ENCODE measurements at regions not wholly inside any gene's neighbourhood (a gene's known extent, or its start where the extent isn't known, plus 50 kb on each side); places are given as distances from the start of the nearest gene placed in this dataset.

GRCh38 chr11:35876786-35877185, 67.1 kb upstream of the LDLRAD3 start:
- no peak overlapping the region for H3K4me2 ChIP-seq (ENCODE audit: control insufficient read depth, extremely low read depth, insufficient read depth, low read depth, low read length)
- H3K9ac ChIP-seq (ENCODE audit: control insufficient read depth, extremely low read depth, insufficient read depth, low read length), result no peak overlapping the region
- no peak for FAIRE-seq
- no peaks in the 10 kb centered on the region for H3K9me1 ChIP-seq (ENCODE audit: control insufficient read depth, extremely low read depth, insufficient read depth, low read length)
- no peaks in the 10 kb centered on the region for H3K79me2 ChIP-seq (ENCODE audit: control insufficient read depth, insufficient read depth, low read length)
- no peak overlapping the region for H3K4me3 ChIP-seq (ENCODE audit: control insufficient read depth in 2 of 3, extremely low read depth in 1 of 3, insufficient read depth in 2 of 3, low read depth in 1 of 3, low read length in 3 of 3)
- no peak overlapping the region for H3K27ac ChIP-seq (ENCODE audit: control insufficient read depth, insufficient read depth, low read length)
- no peaks in the 10 kb centered on the region for H3K9me3 ChIP-seq (ENCODE audit: control insufficient read depth, low read depth, low read length)
- DNase-seq (ENCODE audit: low read depth, low spot score), result no peak
- H4K20me1 ChIP-seq (ENCODE audit: control insufficient read depth, extremely low read depth, insufficient read depth, low read length), result no peaks in the 10 kb centered on the region
- H3K36me3 ChIP-seq (ENCODE audit: control insufficient read depth in 2 of 2, extremely low read depth in 1 of 2, insufficient read depth in 2 of 2, low read length in 2 of 2), result no peaks in the 10 kb centered on the region
- no peaks in the 10 kb centered on the region for H3K4me1 ChIP-seq (ENCODE audit: control insufficient read depth, extremely low read depth, insufficient read depth, low read length)
- H3K27me3 ChIP-seq (ENCODE audit: control insufficient read depth, extremely low read depth, insufficient read depth, low read length), result no peaks in the 10 kb centered on the region
- TF ChIP-seq EZH2 (IDR thresholded peaks at IDR 0.05; ENCODE audit: low read length) (no peak), CTCF (optimal IDR thresholded peaks at IDR 0.05 in 1 of 3, IDR thresholded peaks at IDR 0.05 in 1 of 3, conservative IDR thresholded peaks at IDR 0.05 in 1 of 3; ENCODE audit: extremely low read depth in 1 of 3, insufficient read depth in 2 of 3, low read length in 3 of 3) (no peak)
- no peak overlapping the region for H2AFZ ChIP-seq (ENCODE audit: control insufficient read depth, low read length)
- dilution Hi-C loops (cut with MboI; ENCODE audit: extremely low pct_ligation_motif_present, low sequenced_read_pairs), result no loop called here

DNA sequence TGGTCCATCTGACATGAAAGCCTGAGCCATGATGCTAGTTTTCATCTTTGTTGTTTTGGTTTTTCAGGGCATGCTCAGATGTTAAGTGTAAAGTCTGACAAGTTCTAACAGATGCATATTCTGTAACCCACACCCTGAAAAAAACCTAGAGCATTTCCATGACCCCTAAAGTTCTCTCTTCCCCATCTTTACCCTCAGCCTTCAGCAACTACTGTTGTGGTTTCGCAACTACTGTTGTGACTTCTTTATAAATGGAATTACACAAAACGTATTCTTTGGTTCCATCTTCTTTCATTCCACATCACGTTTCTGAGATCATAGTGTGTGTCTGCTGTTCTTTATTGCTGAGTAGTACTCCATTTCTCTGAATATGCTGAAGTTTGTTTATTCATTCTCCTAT, 65.1 kb upstream of the LDLRAD3 start:
- no peaks in the 10 kb centered on the region for H3K9me1 ChIP-seq (ENCODE audit: control insufficient read depth, extremely low read depth, insufficient read depth, low read length)
- no peaks in the 10 kb centered on the region for H3K27me3 ChIP-seq (ENCODE audit: control insufficient read depth, extremely low read depth, insufficient read depth, low read length)
- dilution Hi-C loops (cut with MboI; ENCODE audit: extremely low pct_ligation_motif_present, low sequenced_read_pairs), result no loop called here
- H3K27ac ChIP-seq (ENCODE audit: control insufficient read depth, insufficient read depth, low read length), result no peak overlapping the region
- no peaks in the 10 kb centered on the region for H3K79me2 ChIP-seq (ENCODE audit: control insufficient read depth, insufficient read depth, low read length)
- H3K9me3 ChIP-seq (ENCODE audit: control insufficient read depth, low read depth, low read length), result no peaks in the 10 kb centered on the region
- H3K4me2 ChIP-seq (ENCODE audit: control insufficient read depth, extremely low read depth, insufficient read depth, low read depth, low read length), result no peak overlapping the region
- no peaks in the 10 kb centered on the region for H4K20me1 ChIP-seq (ENCODE audit: control insufficient read depth, extremely low read depth, insufficient read depth, low read length)
- H3K4me3 ChIP-seq (ENCODE audit: control insufficient read depth in 2 of 3, extremely low read depth in 1 of 3, insufficient read depth in 2 of 3, low read depth in 1 of 3, low read length in 3 of 3), result no peak overlapping the region
- FAIRE-seq (no peak), DNase-seq (ENCODE audit: low read depth, low spot score) (no peak)
- H2AFZ ChIP-seq (ENCODE audit: control insufficient read depth, low read length), result no peak overlapping the region
- H3K4me1 ChIP-seq (ENCODE audit: control insufficient read depth, extremely low read depth, insufficient read depth, low read length), result no peaks in the 10 kb centered on the region
- H3K9ac ChIP-seq (ENCODE audit: control insufficient read depth, extremely low read depth, insufficient read depth, low read length), result no peak overlapping the region
- TF ChIP-seq EZH2 (IDR thresholded peaks at IDR 0.05; ENCODE audit: low read length) (no peak), CTCF (optimal IDR thresholded peaks at IDR 0.05 in 1 of 3, IDR thresholded peaks at IDR 0.05 in 1 of 3, conservative IDR thresholded peaks at IDR 0.05 in 1 of 3; ENCODE audit: extremely low read depth in 1 of 3, insufficient read depth in 2 of 3, low read length in 3 of 3) (no peak)
- no peaks in the 10 kb centered on the region for H3K36me3 ChIP-seq (ENCODE audit: control insufficient read depth in 2 of 2, extremely low read depth in 1 of 2, insufficient read depth in 2 of 2, low read length in 2 of 2)

Measured in keratinocyte (primary cell).